NCI-H146 treated with DMSO at 0.1 percent for 48 hours (cell line): ENCODE measurements at regions not wholly inside any gene's neighbourhood (a gene's known extent, or its start where the extent isn't known, plus 50 kb on each side); places are given as distances from the start of the nearest gene placed in this dataset.

Experiments
- DNase-seq: peaks from one replicate; lab custom pipeline; 2025; ENCODE audit not compliant: unreplicated experiment; lab: John Stamatoyannopoulos, UW

DNA sequence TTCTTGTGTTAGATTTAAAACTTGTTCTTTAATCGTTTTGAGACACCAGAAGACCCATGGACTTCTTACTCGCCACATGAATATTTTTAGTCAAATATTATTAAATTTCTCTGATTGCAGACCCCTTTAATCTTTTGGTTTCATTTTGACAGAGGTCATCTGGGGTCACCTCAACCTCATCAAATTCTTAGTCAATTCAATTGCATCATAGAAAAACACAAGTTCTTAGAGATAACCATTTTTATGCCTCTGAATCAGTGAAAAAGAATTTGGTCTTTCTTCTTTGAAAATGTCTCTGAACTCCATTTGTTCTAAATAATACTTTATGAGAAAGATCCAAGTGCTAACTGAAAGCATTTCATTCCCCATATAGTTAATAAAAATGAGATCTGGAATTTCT, 55.2 kb upstream of the CBLN4 start:
- no peak for DNase-seq

DNA sequence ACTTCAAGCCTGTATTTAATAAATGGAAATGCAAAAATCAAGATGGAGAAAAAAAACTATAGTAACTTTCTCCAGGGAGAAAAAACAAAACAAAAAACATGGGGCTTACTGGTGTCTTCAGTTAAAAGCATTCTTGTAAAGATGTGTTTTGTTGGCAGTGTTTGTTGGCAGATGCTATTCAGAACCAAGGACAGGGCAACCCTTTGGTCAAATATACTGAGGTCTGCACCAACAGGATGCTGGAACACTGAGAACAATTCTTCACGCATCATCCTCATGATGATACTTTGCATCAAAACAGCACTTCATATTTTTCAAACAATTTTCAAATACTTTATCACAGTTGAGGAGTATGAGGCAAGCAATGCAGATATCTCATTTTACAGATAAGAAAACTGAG, 63.7 kb upstream of the CBLN4 start:
- DNase-seq: no peak

GRCh38 chr20:56072165-56072564, 66.8 kb upstream of the CBLN4 start:
- DNase-seq: no peak

GRCh38 chr20:56088375-56088774, 83.1 kb upstream of the CBLN4 start:
- no peak for DNase-seq

GRCh38 chr20:56091628-56092234, 86.4 kb upstream of the CBLN4 start:
- no peak for DNase-seq

DNA sequence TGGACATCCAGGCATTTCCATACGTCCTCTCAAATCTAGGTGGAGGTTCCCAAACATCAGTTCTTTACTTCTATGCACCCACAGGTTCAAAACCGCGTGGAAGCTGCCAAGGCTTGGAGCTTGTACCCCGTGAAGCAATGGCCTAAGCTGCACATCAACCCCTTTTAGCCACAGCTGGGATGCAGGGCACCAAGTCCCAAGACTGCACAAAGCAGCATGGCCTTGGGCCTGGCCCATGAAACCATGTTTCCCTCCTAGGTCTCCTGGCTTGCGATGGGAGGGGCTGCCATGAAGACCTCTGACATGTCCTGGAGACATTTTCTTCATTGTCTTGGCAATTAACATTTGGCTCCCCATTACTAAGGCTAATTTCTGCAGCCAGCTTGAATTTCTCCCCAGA, 88.9 kb upstream of the CBLN4 start:
- DNase-seq: no peak

GRCh38 chr20:56098981-56099500, 93.7 kb upstream of the CBLN4 start:
- DNase-seq: no peak

DNA sequence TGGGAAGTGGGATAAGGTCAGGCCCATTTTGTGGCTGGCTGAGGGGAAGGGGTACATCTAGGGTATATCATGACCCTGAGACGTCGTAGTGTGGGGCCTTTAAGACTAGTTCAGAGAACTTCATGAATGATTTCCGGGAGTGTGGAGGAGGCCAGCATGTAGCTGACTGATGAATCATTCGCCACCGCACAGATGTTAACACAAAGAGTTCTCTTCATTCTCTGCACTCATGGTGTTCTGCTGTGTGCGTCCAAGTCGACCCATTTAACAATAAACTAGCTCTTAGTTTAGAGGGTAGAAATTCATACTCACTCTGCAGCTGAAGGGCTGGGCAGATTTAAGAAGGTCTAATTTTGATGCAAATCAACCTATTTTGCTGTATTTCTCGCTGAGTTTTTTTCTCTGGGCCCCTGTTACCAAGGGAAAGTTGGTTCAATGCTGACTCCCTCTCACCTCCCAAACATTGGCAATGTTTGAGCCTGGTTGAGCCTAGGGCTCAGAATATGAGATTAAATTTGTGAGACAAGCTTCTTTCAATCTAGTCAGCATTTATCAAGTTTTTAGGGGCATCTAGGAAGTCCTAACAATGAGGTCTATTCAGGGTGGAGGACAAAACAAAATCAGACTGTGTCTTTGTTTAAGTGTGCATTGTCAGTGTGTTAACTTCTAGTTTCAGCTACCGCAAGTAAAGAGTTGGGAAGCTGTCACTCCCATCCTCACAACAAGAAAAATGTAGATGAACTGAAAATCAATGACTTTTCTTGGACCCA, 106.8 kb upstream of the CBLN4 start:
- no peak for DNase-seq

- DNase-seq: no peak
Observed at GRCh38 chr20:56117350-56117749, 112.0 kb upstream of the CBLN4 start.

- DNase-seq: no peak
Observed at GRCh38 chr20:56121850-56122249, 116.5 kb upstream of the CBLN4 start.

- no peak for DNase-seq
Observed at GRCh38 chr20:56143759-56144158, 104.8 kb upstream of the MC3R start.

GRCh38 chr20:56151834-56152233, 96.7 kb upstream of the MC3R start:
- DNase-seq: no peak

DNA sequence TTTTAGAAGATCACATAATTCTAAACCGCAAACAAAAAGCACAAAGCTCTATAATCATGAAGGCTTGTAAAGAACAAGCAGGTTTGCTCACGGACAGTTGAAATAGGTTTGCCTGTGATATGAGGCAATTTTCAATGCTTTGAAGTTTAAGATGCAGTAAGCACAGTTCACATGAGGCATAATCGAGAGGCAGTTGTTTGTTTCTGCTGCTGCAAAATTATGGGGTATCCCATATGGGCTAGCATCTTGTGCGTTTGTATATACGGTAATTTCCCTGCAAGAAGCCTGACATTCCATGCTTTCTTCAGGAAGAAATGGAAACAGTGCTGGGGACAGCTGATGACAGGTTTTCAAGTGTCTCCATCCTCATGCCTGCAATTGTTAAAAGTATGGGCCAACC, 94.6 kb upstream of the MC3R start:
- no peak for DNase-seq

- no peak for DNase-seq
Observed at GRCh38 chr20:56155625-56156024, 92.9 kb upstream of the MC3R start.

DNA sequence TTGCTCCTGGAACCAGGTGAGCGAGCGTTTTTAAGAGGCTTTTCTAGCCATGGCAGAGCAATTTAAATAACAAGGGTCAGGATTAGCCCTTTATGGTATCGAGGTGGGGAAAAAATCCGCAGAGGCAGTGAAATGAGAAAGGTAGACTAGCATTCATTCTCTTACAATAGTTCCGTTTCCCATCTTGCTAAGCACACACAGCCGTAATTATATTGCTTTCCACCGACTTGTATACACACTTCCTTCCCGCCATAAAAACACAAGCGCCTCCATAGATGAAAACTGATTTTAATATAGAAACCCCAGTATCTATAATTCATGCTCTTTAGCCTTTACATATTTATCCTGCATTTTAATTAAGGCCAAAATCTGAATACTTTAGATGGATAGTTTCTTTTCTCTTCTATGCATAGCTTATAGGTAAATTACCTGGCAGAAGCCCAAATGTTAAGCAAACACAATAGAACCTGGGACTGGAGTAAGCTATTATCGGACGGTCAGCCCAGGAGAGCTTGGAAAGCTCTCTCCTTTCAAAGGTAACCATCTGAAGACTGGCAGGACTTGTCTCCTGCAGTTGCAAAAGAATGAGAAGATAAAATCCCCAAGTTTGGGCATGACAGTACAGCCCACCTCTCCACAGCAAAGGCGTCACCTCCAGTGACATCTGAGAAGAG, 90.9 kb upstream of the MC3R start:
- no peak for DNase-seq

DNA sequence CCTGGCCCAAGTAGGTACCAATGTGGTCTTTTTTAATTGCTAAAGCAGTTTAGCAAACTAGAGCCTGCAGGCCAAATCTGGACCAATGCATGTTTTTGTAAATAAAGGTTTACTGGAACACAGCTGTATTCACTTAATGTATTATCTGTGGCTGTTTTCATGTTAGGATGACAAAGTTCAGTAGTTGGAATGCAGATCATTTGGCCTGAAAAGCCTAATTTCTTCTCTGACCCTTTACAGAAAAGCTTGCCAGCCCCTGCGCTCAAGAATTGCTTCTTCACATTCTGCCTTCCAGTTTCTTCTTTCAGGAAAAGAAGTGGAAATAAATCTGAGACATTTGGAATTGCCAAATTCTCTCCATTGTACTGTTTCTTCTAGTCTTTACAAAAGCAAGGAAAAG, 90.0 kb upstream of the MC3R start:
- DNase-seq: no peak

DNA sequence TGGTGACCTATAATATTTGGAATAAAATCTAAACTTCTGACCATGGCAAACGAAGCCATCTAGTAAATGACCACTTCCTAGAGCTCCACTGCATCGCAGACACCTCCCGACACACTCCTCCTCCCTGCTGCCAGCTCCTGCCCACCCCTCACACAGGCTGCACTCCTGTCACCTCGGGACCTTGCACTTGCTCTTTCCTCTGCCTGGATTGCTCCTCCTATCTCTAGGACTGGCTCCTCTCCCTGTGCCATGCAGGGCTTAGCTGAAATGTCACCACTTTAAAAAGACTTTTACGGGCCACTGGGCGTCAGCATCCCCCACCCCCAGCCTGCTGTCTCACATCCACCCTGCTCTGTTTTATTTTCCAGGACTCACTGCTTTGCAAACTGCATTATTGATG, 87.6 kb upstream of the MC3R start:
- DNase-seq: no peak

DNA sequence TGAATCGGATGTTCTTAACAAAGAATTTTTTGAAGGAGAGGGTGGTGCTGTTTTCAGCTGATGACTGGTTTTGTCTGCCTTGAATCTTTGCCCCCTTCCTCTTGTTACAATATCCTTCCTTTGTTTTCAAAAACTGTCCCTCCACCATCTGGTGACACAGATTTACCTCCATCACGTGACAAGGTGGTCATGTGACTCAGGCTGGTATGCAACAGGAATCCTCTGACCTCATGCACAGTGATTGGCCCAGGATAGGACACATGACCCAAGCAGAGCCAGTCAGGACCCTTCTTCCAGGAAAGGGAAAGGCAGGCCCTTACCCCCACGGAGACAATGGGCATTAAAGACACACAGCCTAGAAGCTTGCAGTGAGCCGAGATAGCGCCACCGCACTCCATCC, 84.7 kb upstream of the MC3R start:
- DNase-seq: no peak

- no peak for DNase-seq
Observed at GRCh38 chr20:56166781-56167465, 81.6 kb upstream of the MC3R start.

GRCh38 chr20:56171087-56172012, 77.2 kb upstream of the MC3R start:
- no peak for DNase-seq

GRCh38 chr20:56173438-56173837, 75.1 kb upstream of the MC3R start:
- DNase-seq: no peak
